Stimulated activated effector memory CD8-positive, alpha-beta T cell treated with anti-CD3 and anti-CD28 coated beads, Interleukin-12 subunit alpha, Interleukin-12 subunit beta, amount 100 ng/mL, for 72 hours (primary cell): ENCODE measurements at regions not wholly inside any gene's neighbourhood (a gene's known extent, or its start where the extent isn't known, plus 50 kb on each side); places are given as distances from the start of the nearest gene placed in this dataset.
"Not testable (repeated sequence)": the region's sequence is repeated elsewhere in the genome, so short reads cannot be mapped to it uniquely, and the experiment has no call there.

Experiments
- ATAC-seq: fragments of 150-1000 bp; cut with Tn5 transposase; 2 replicates; pipeline ENCODE4 v1.10.0; 2021
- DNase-seq, 2 donors: peaks; one replicate each; pipeline ENCODE4 v3.0.0; 2021 to 2022; ENCODE audit warnings: low spot score in 2 of 2
- H3K27ac Mint-ChIP-seq: one replicate; pipeline ENCODE4 v1.8.0; 2022; ENCODE audit warnings: mild to moderate bottlenecking, mixed read lengths
- H3K36me3 Mint-ChIP-seq: one replicate; pipeline ENCODE4 v1.8.0; 2022; ENCODE audit warnings: mild to moderate bottlenecking, mixed read lengths
- H3K4me1 Mint-ChIP-seq: one replicate; pipeline ENCODE4 v1.8.0; 2022; ENCODE audit warnings: mixed read lengths
- H3K4me3 Mint-ChIP-seq: one replicate; pipeline ENCODE4 v1.8.0; 2022; ENCODE audit warnings: mild to moderate bottlenecking, mixed read lengths
- H3K9me3 Mint-ChIP-seq: one replicate; pipeline ENCODE4 v1.8.0; 2022; ENCODE audit warnings: mixed read lengths

GRCh38 chr9:32067261-32067660 lies 317.2 kb upstream of the ACO1 start:
- H3K9me3 Mint-ChIP-seq = no peaks in the 10 kb centered on the region
- DNase-seq = no peak
- H3K36me3 Mint-ChIP-seq = no peaks in the 10 kb centered on the region
- ATAC-seq = no peak
- H3K27ac Mint-ChIP-seq = no peak overlapping the region
- no peak overlapping the region for H3K4me3 Mint-ChIP-seq
- H3K4me1 Mint-ChIP-seq = no peaks in the 10 kb centered on the region

- Mint-ChIP-seq H3K9me3 (no peaks in the 10 kb centered on the region), H3K4me1 (no peaks in the 10 kb centered on the region), H3K27ac (no peak overlapping the region), H3K4me3 (no peak overlapping the region), H3K36me3 (no peaks in the 10 kb centered on the region)
- DNase-seq (no peak), ATAC-seq (peak; percentile 19)
Observed at GRCh38 chr9:32069169-32069813, 315.2 kb upstream of the ACO1 start.

GRCh38 chr9:32069969-32070368 lies 314.5 kb upstream of the ACO1 start:
- H3K4me1 Mint-ChIP-seq = no peaks in the 10 kb centered on the region
- no peak overlapping the region for H3K27ac Mint-ChIP-seq
- no peaks in the 10 kb centered on the region for H3K36me3 Mint-ChIP-seq
- H3K4me3 Mint-ChIP-seq = no peak overlapping the region
- ATAC-seq = no peak
- no peak for DNase-seq
- H3K9me3 Mint-ChIP-seq = no peaks in the 10 kb centered on the region

GRCh38 chr9:32072570-32072969 lies 311.9 kb upstream of the ACO1 start:
- H3K27ac Mint-ChIP-seq = no peak overlapping the region
- no peak for ATAC-seq
- H3K4me1 Mint-ChIP-seq = no peaks in the 10 kb centered on the region
- H3K4me3 Mint-ChIP-seq = no peak overlapping the region
- no peaks in the 10 kb centered on the region for H3K9me3 Mint-ChIP-seq
- no peaks in the 10 kb centered on the region for H3K36me3 Mint-ChIP-seq
- DNase-seq = no peak

GRCh38 chr9:32092031-32092430 lies 292.4 kb upstream of the ACO1 start:
- H3K4me3 Mint-ChIP-seq = no peak overlapping the region
- no peak for DNase-seq
- no peak for ATAC-seq
- no peaks in the 10 kb centered on the region for H3K4me1 Mint-ChIP-seq
- H3K9me3 Mint-ChIP-seq = peaks cover 5% of the 10 kb centered on the region
- H3K27ac Mint-ChIP-seq = no peak overlapping the region
- no peaks in the 10 kb centered on the region for H3K36me3 Mint-ChIP-seq

GRCh38 chr9:32117291-32117690 lies 267.2 kb upstream of the ACO1 start:
- Mint-ChIP-seq H3K9me3 (peaks cover 3% of the 10 kb centered on the region), H3K4me1 (no peaks in the 10 kb centered on the region), H3K4me3 (no peak overlapping the region), H3K27ac (no peak overlapping the region), H3K36me3 (no peaks in the 10 kb centered on the region)
- DNase-seq (no peak), ATAC-seq (no peak)

GRCh38 chr9:32128546-32128945 lies 255.9 kb upstream of the ACO1 start:
- Mint-ChIP-seq H3K4me1 (no peaks in the 10 kb centered on the region), H3K9me3 (no peaks in the 10 kb centered on the region), H3K27ac (no peak overlapping the region), H3K36me3 (no peaks in the 10 kb centered on the region), H3K4me3 (no peak overlapping the region)
- ATAC-seq (peak; percentile 24), DNase-seq (no peak)

- H3K36me3 Mint-ChIP-seq, ATAC-seq, H3K9me3 Mint-ChIP-seq, H3K4me3 Mint-ChIP-seq, H3K4me1 Mint-ChIP-seq, DNase-seq, H3K27ac Mint-ChIP-seq: not testable (repeated sequence)
Observed at GRCh38 chr9:32130709-32131108, 253.7 kb upstream of the ACO1 start.

GRCh38 chr9:32136700-32137339 lies 247.6 kb upstream of the ACO1 start:
- no peaks in the 10 kb centered on the region for H3K36me3 Mint-ChIP-seq
- no peaks in the 10 kb centered on the region for H3K9me3 Mint-ChIP-seq
- H3K4me3 Mint-ChIP-seq = no peak overlapping the region
- no peak for ATAC-seq
- H3K4me1 Mint-ChIP-seq = no peaks in the 10 kb centered on the region
- no peak overlapping the region for H3K27ac Mint-ChIP-seq
- no peak for DNase-seq

- peaks cover 5% of the 10 kb centered on the region for H3K9me3 Mint-ChIP-seq
- DNase-seq (no peak), ATAC-seq (no peak)
- no peak overlapping the region for H3K27ac Mint-ChIP-seq
- H3K36me3 Mint-ChIP-seq = no peaks in the 10 kb centered on the region
- H3K4me3 Mint-ChIP-seq = no peak overlapping the region
- no peaks in the 10 kb centered on the region for H3K4me1 Mint-ChIP-seq
Observed at GRCh38 chr9:32142074-32142473, 242.4 kb upstream of the ACO1 start.

GRCh38 chr9:32148553-32148952 lies 235.9 kb upstream of the ACO1 start:
- H3K27ac Mint-ChIP-seq, ATAC-seq, H3K9me3 Mint-ChIP-seq, H3K36me3 Mint-ChIP-seq, H3K4me3 Mint-ChIP-seq, H3K4me1 Mint-ChIP-seq, DNase-seq: not testable (repeated sequence)

GRCh38 chr9:32161209-32161608 lies 223.2 kb upstream of the ACO1 start:
- H3K36me3 Mint-ChIP-seq = no peaks in the 10 kb centered on the region
- no peak overlapping the region for H3K4me3 Mint-ChIP-seq
- ATAC-seq (no peak), DNase-seq (no peak)
- H3K4me1 Mint-ChIP-seq = no peaks in the 10 kb centered on the region
- H3K9me3 Mint-ChIP-seq = no peaks in the 10 kb centered on the region
- no peak overlapping the region for H3K27ac Mint-ChIP-seq

GRCh38 chr9:32161720-32162119 lies 222.7 kb upstream of the ACO1 start:
- ATAC-seq (no peak), DNase-seq (no peak)
- Mint-ChIP-seq H3K27ac (no peak overlapping the region), H3K9me3 (no peaks in the 10 kb centered on the region), H3K4me3 (no peak overlapping the region), H3K36me3 (no peaks in the 10 kb centered on the region), H3K4me1 (no peaks in the 10 kb centered on the region)

GRCh38 chr9:32166316-32166715 lies 218.1 kb upstream of the ACO1 start:
- not testable (repeated sequence) for H3K4me3 Mint-ChIP-seq, H3K36me3 Mint-ChIP-seq, DNase-seq, H3K27ac Mint-ChIP-seq, H3K4me1 Mint-ChIP-seq, H3K9me3 Mint-ChIP-seq, ATAC-seq

GRCh38 chr9:32171339-32171738 lies 213.1 kb upstream of the ACO1 start:
- DNase-seq (no peak), ATAC-seq (no peak)
- H3K9me3 Mint-ChIP-seq = peaks cover 2% of the 10 kb centered on the region
- H3K27ac Mint-ChIP-seq = no peak overlapping the region
- H3K4me3 Mint-ChIP-seq = no peak overlapping the region
- H3K4me1 Mint-ChIP-seq = no peaks in the 10 kb centered on the region
- no peaks in the 10 kb centered on the region for H3K36me3 Mint-ChIP-seq

- H3K36me3 Mint-ChIP-seq = no peaks in the 10 kb centered on the region
- H3K4me1 Mint-ChIP-seq = no peaks in the 10 kb centered on the region
- no peak overlapping the region for H3K27ac Mint-ChIP-seq
- no peak for ATAC-seq
- peaks cover 2% of the 10 kb centered on the region for H3K9me3 Mint-ChIP-seq
- H3K4me3 Mint-ChIP-seq = no peak overlapping the region
- DNase-seq = no peak
Observed at GRCh38 chr9:32172256-32172655, 212.2 kb upstream of the ACO1 start.
